Testis (tissue), 2 donors: ENCODE measurements at regions not wholly inside any gene's neighbourhood (a gene's known extent, or its start where the extent isn't known, plus 50 kb on each side); places are given as distances from the start of the nearest gene placed in this dataset.

Experiments
- POLR2A ChIP-seq: fragments of 450-650 bp; IDR thresholded peaks from one replicate; pipeline ENCODE4 v1.6.1; 2017; ENCODE audit warnings: antibody characterized with exemption, mild to moderate bottlenecking, moderate library complexity
- TF ChIP-seq, protein P1 (sequence below), 3 experiments: fragments of 450-650 bp in 2 of 3; fragments of 200-600 bp in 1 of 3; sonication (generic) in 1 of 3; IDR thresholded peaks; one replicate each; pipeline ENCODE4 v1.5.1; 2016 to 2019; ENCODE audit warnings: antibody characterized with exemption in 3 of 3, mild to moderate bottlenecking in 2 of 3, moderate library complexity in 1 of 3

DNA sequence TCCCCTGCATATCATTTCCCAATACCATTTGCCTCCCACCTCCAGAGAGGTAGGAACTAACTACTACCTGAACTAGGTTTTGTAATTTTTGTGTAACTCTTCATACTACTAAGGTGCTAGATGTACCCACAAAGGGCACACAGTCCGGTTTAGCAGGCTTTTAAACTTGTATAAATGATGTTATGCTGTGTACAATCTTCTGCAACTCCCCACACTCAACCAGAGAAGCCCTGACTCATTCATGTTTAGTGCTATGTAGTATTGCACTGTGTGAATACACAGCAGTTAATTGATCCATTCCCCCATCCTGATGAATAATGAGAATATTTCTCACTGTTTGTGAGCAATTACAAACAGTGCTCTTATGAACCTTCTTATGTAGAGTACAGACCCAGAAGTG is 285.6 kb downstream of the SMAD2 start:
- TF ChIP-seq, protein P1, sequence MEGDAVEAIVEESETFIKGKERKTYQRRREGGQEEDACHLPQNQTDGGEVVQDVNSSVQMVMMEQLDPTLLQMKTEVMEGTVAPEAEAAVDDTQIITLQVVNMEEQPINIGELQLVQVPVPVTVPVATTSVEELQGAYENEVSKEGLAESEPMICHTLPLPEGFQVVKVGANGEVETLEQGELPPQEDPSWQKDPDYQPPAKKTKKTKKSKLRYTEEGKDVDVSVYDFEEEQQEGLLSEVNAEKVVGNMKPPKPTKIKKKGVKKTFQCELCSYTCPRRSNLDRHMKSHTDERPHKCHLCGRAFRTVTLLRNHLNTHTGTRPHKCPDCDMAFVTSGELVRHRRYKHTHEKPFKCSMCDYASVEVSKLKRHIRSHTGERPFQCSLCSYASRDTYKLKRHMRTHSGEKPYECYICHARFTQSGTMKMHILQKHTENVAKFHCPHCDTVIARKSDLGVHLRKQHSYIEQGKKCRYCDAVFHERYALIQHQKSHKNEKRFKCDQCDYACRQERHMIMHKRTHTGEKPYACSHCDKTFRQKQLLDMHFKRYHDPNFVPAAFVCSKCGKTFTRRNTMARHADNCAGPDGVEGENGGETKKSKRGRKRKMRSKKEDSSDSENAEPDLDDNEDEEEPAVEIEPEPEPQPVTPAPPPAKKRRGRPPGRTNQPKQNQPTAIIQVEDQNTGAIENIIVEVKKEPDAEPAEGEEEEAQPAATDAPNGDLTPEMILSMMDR (IDR thresholded peaks at IDR 0.05): no peak
- no peak for TF ChIP-seq POLR2A
